Stimulated activated naive CD4-positive, alpha-beta T cell (primary cell): ENCODE measurements at regions not wholly inside any gene's neighbourhood (a gene's known extent, or its start where the extent isn't known, plus 50 kb on each side); places are given as distances from the start of the nearest gene placed in this dataset.
"Not testable (repeated sequence)": the region's sequence is repeated elsewhere in the genome, so short reads cannot be mapped to it uniquely, and the experiment has no call there.

Experiments used
- DNase-seq, 6 experiments: peaks; one replicate each; lab custom pipeline; 2025; lab: John Stamatoyannopoulos, UW

DNA sequence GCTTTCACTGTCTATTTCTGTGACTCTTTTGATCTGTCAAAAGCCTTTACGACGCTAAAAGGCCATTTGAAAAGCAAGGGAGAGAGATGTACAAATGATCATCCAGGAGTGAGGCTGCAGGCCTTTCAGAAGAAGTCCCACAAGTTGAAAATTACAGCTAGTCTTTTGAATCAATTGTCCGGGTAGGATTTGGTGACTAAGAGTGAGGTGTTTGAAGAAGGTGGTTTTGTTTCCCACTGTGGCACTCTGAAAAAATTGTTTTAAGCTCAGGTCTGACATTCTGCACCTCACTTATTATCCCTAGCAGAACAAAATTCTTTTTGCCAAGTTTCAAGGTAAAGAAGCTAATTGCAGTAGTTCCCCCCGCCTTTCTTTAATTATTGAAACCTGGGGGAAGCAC lies 50.8 kb upstream of the TMEM108 start:
- DNase-seq: no peak

DNA sequence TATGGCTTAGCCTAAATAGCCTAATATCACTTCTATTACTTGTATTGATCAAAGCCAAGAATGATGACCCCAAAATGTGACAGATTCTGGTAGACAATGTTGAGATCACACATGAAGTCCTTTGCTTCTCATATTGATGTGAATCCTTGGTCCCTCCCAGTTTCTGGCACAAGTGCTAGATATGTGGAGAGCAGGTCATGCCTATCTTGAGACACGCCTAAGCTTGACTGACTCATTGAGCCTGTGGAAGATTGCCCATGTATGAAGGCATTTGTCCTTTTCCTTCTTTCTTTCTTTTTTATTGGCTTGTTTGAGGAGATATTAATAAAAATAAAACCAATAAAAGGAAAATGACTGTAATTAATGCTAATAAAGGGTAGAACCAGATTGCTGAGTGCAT lies 54.0 kb upstream of the TMEM108 start:
- DNase-seq: no peak

DNA sequence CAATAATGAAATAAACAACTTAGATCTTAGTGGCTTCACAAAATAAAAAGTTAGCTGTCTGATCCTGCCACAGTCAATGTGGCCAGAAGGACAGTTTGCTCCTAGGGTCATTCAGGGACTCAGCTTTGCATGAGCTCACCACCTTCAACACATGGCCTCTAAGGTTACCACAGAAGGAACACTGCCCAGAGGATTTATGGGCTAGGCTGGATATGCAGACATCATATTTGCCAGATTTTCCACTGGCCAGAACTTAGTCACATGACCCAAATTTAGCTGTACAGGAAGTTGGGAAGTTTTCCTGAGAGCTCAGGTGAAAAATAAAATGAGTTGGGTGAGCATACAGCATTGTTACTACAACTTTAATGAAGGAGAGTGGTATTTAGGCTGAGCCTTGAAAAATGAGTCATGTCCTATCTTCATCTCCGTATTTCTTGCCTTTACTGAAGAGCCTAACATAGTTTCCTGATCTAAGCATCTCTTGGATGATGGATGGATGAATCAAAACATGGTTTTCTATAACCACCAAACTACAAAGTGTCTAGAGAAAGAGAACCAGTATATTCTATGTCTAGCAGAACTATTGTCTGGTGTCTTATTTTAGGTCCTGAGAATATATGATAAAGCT lies 54.9 kb upstream of the TMEM108 start:
- no peak for DNase-seq

DNA sequence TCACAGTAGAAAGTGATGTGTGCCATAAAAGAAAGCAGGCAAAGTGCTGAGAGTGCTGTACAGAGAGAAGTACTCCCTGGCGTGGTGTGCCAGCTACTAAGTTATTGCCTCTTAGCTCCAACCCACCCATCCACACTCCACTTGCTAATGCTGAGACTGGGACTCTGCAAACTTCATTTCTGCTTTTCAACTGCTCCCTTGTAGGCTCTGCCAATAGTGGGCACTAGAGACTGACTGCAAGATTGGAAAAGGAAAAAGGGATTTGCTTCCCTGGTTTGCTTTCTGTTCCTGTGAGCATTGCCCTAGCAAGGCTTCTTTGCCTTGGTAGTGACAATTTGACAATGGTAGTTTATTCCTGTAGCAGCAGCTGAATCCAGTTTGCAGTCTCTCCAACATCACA lies 56.5 kb upstream of the TMEM108 start:
- no peak for DNase-seq

DNA sequence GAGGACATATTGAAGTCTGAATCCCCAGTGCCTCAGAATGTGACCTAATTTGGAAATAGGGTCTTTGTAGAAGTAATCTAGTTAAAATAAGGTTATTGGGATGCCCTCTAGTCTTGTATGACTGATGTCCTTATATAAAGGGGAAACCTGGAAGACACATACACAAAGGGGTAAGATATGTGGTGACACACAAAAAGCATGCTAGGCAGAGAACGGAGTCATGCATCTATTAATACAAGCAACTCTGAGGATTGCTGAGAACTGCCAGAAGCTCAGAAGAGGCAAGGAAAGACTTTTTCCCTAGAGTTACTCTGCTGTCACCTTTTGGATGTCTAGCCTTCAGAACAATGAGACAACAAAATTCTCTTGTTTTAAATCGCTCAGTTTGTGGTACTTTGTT lies 58.1 kb upstream of the TMEM108 start:
- no peak for DNase-seq

DNA sequence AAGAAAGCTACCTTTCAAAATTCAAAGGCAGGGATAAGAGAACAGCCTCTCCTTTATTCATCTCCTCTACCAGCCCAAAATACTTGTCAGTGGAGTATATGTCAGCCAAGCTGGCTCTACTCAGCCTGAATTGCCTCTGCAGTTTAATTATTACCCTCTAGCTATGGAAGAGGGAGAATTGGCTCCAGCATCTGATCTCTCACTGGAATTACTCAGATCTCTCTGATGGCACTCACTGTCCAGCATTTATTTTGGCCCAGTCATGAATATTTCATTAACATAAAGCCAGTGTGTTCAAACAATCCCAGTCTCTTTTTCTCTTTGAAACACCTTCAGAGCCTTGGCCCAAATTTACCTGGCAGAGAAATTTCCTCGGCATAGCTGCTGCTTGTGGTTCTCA lies 58.6 kb upstream of the TMEM108 start:
- DNase-seq: no peak

DNA sequence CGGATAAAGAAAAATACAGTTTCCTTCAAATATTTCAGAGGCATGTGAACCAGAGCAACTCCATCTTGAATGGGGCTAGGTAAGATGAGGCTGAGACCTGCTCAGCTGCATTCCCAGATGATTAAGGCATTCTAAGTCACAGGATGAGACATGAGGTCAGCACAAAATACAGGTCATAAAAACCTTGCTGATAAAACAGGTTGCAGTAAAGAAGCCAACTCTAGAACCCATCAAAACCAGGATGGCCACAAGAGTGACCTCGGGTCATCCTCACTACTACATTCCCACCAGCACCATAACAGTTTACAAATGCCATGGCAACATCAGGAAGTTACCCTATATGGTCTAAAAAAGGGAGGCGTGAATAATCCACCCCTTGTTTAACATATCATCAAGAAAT lies 59.2 kb upstream of the TMEM108 start:
- DNase-seq: not testable (repeated sequence)

DNA sequence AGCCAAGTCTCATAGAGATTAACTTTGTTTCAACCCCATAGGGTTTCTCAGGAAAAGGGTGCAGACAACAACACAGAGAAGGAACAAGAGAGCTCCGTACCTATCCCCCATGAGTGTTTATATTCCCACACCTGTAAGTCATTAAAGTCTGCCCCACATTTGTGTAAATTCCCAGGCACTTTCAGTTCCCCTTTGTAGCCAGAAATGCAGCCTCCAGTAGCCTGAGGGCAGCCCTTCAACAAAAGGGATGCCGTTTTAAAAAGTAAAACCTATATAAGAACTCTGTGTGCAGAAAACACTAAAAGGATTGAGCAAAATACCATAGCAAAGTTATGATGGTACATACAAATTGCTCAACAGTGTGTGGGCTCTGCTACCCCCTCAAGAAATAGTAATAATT lies 59.7 kb upstream of the TMEM108 start:
- no peak for DNase-seq

DNA sequence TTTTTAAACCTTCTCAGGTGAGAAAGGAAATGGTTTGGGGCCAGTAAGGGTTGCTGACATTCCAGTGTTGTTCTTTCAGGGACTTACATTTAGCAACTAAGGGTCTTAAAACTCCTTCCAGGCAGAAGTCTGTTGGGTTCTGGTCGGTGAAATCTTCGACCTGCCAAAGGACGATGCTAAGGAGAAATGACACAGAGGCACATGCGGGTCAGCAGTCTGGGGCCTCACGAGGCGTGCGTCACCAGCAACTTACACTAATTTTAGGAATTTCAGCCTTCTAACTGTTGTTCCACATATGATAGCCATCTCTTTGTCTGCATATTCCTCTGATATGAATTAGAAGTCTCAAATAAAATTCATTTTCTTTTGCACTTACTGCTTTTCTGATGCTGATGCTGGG lies 64.1 kb upstream of the TMEM108 start:
- DNase-seq: no peak

DNA sequence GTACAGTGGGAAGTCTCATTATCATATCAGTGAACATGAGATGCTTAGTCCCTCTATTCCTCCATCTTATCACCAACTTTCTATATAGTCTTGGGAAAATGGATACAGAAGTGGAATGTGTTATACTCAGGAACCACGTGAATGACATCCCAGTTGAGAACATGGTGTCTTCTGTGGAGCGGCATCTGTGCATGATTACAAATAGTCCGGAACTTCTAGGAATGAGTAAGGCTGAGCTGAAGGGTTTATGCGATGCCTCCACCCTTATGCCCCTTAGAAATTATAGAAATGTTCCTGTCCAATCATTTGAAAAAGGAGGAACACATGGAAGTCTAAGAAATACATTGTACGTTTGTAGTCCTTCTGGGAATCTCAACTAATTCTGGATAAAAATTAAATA lies 64.8 kb upstream of the TMEM108 start:
- DNase-seq: no peak

DNA sequence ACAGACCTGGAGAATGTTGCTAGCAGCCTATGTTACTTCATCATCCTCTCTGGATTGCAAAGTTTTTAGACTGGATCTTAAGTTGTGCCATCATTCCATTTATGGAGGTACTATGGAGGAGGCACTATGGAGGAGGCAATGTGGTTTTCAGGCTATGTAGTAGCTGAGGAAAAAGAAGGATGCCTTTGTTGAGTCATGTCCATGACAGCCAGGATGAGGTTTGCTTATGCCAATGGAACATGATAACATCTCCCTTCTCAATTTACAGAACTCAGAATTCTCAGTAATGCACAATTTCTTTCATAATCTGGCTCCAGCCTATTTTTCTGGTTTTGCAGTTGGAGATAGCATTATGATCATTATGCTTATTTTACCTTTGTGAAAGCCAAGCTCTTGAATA lies 65.9 kb upstream of the TMEM108 start:
- DNase-seq: no peak

DNA sequence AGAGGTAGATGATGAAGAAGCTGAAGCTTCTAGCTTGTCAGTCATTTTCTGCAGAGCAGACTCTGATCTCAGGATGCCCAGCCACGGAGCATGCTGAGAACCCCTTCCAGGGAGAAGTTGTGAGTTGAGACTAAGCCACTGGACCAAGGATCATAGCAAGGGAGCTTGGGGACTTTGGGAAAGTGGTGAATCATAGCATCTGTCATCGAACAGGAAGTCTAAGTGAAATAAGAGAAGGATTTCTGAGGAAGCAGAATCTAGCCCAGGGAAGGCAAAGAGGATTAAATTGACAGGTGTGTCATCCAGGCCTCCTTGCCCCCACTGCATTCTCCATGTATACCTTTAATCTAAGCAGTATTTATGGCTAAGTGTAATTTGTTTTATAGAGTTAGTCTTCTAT lies 71.8 kb upstream of the TMEM108 start:
- DNase-seq: no peak

DNA sequence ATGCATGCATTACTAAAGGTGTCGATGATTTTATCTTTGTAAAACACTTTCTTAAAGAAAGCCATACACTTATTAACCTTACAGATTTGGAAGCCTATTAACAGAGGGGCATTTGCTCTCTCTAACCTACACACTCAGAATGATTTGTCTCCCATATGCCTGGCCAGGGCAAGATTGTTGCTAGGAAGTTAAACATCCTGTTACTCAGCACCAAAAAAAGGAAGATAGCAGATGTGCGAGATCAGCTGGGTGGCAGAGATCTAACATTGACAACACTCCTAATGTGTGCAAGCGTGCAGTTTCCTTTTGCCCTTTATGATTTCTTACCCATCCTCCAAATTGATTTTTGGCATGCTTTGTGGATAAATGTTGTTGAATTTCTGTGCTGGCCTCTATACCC lies 73.9 kb upstream of the TMEM108 start:
- no peak for DNase-seq

DNA sequence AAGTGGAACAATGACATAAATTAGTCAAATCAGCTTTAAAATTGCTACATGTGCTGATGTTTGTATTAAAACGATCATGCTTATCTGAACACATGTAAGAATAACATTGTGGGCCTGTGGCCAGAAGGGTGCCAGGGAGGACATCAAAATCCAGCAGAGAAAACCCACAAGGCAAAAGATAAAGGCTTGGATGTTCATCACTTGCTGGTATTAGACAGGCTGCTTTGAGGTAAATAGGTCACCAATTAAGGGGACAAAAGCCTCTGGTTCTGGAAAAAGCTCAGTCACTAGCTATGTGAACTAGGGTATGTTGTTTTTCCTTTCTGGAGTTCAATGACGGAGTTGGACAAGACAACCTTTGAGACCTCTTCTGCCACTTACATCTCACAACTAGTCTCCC lies 74.4 kb upstream of the TMEM108 start:
- DNase-seq: no peak

DNA sequence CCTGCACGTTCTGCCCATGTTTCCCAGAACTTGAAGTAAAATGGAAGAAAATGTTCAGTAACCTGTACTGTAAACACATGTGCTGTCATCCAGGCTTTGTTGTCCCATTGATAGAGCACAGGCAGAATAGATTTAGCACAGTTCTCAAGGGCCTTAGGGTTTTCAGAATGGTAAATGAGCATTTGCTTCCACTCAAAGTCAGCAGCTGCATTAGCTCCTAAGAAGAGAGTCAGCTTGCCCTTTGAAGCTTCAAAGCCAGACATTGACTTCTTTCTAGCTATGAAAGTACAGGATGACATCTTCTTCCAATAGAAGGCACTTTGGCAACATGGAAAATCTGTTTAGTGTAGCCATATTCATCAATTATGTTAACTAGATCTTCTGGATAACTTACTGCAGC lies 76.2 kb upstream of the TMEM108 start:
- no peak for DNase-seq

DNA sequence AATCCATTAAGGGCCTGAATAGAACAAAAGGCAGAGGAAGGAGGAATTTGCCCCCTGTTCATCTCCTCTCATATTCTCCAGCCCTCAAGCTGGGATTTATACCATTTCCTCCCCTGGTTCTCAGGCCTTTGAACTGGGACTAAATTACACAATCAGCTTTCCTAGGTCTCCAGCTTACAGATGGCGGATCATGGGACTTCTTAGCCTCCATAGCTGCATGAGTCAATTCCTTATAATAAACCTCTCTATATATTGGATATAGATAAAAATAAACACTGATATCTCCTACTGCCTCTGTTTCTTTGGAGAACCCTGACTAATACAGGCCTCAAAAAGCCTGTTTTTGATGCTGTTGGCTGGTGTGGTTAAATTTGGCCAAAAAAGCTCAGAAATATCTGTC lies 84.5 kb upstream of the TMEM108 start:
- no peak for DNase-seq

DNA sequence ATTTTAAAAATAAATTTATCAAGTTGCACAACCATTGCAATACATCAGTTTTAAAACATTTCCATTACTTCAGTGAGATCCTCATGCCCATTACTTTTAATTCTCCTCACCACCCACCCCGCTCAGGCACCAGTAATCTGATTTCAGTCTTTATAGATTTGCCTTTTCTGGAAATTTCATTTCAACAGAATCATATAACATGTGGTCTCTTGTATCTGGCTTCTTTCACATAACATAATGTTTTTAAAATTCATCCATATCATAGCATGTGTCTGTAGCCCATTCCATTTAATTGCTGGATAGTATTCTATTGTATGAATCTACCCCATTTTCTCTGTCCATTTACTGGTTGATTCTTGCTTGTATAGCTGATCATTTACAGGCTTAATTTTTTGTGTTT lies 110.3 kb upstream of the TMEM108 start:
- no peak for DNase-seq

DNA sequence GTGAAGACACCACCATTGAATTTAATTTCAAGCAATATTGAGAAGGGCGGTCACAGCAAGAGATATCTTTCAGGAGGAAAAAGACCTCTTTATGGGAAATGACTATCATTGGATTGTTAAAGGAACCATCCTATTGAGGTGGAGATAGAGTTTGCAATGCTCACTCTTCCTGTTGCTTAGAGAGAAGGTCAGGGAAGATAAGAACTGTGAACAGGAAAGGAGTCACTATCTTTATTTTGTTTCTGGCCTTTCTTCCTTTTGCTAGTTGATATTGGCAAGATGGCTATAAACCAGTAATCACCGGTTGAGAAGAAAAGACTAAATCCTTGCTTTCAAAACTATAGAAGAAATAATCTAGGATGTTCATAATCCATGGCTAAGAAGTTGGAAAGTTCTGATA lies 112.1 kb upstream of the TMEM108 start:
- no peak for DNase-seq

DNA sequence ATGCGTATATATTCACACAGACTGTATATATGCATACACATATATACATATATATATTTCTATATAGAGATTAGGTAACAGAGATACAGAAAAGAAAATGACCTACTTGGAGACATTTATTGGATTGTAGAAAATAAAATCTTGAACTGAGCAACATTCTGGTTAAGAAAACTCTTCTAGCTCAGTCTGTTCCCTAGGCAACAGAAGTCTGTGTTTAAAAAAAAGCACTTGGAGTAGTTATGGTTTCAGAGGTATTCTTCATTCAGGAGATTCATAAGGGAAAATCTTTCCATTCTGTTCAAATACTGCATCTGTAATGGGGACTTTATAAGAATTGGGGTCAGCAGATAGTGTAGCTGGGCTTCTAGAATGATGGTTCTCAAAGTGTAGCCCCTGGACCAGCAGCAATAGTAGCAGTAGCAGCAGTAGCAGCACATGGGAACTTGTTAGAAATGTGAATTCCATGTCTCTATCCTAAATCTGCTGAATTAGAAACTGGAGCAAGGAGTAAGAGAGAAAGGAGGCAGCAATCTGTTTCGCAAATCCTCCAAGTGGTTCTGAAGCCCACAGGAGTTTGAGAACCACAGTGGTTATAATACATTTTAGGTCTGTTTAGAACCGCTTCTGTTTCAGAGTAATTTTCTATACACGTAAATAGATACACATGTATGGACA lies 112.8 kb upstream of the TMEM108 start:
- no peak for DNase-seq

DNA sequence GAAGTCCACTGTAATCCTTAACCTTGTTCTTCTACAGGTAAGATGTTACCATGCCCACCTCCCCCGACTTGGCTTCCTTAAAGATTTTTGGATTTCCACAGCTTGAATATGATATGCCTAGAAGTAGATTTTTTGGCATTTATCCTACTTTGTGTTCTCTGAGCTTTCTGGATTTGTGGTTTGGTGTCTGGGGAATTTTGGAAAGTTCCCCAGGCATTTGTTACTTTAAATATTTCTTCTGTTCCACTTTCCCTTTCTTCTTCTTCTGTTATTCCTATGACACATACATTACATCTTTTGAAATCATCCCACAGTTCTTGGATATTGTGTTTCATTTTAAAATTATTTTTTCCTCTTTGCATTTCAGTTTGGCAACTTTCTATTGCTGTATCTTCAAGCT lies 122.1 kb upstream of the TMEM108 start:
- DNase-seq: no peak

DNA sequence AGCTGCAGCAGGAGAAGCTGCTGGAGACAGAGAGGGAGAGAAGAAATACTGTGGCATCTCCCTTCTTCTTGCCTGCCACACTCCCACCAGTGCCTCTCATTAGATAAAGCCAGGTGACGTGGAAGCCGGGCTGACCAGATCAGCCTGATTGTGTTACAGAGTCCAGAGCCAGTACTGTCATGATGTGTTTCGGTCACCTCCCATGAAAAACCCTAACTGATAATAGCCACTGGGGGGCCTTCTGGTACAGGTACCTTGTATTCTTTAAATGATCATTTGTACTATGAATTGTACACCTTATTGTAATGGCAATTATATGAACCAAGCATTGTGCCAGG lies 125.8 kb upstream of the TMEM108 start:
- no peak for DNase-seq

DNA sequence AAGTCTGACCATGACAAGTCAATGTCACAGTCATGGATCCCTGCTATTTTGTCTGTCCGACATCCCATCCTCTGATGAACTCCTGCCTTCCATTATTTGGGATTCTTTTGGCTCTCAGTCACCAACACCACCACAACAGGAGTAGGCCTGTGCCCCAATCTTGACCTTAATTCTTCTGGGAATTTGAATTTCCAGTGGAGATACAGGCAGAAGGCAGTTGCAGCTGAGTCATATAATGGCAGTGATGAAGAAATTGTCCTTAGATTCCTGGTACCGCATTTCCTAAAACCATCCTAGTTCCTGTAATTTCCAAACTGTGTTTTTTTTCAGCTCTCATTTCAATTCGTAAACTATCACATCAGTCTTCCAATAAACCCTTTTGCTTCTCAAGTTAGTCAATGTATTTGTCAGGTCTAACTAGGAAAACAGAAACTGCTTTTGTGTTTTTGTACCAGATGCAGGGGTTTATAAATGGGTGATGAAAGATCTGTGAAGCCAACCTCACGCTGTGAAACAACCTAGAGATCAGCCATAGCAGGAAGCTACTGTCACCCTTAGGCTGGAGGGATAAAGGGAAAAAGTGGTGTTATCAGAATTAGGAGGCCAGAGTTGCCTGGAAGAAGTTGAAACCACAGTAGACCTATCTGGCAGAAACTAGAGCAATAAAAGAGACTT lies 126.3 kb upstream of the TMEM108 start:
- no peak for DNase-seq

DNA sequence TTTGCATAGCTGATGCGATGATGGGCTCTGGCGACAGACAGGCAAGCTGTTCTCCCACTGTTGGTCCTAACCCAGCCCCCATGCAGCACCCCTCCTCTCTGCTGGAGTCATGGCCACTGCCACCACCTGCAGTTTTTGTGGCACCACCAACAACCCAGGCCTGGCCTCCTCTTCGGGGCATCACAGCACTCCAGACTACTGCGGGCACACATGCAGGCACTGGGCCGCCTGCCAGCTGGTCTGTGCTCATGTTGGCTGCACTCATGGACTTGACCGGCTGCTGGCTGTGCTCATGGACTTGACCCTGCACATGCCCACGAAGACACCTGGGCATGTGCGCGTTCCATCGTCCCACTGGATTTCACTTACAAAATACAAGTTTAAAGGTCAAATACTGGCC lies 130.9 kb upstream of the TMEM108 start:
- no peak for DNase-seq

DNA sequence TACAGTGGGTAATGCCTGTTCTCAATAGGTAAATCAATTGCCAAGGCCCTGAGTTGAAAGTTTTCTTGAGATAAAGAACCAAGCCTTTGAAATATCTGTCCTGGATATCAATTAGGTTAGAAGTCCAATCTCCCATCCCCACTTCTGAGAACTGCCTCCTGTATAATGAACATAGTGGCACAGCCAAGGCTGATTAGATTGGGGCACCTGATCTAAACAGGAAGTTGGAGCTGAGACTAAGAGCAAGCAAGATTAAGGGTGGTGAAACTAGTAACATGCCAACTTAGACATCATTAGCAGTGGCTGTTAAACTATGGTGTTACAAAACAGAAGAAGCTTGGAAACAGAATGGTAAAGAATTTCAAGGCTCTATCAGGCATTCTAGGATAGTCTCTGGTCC lies 137.7 kb upstream of the TMEM108 start:
- no peak for DNase-seq
